ENCODE measurements at regions not wholly inside any gene's neighbourhood (a gene's known extent, or its start where the extent isn't known, plus 50 kb on each side); places are given as distances from the start of the nearest gene placed in this dataset.

DNA sequence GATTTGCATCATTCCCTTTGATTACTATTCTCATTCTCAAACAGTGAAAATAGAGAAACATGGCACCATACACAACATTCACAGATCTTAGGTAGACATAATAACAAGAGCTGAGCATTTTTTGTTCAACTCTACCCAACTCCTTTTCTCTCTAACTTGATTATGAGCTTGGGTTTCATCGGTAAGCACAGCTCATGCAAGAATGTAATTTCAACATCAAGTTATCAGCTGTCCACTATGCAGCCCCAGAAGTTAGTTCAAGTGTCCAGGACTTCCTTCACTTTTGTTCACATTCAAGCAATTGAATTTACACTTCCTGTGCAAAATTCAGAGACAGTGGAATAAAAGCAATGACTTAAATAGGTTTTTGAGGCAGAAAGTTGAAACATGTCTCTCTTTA is 297.7 kb upstream of the SASH1 start:
- no peak overlapping the region for H3K4me2 ChIP-seq (ENCODE audit: low read depth, low read length)
- in situ Hi-C loops (cut with MboI; ENCODE audit: low sequenced_read_pairs): no loop called here
- H2AK5ac ChIP-seq (ENCODE audit: low read depth, low read length): no peak overlapping the region
- H3K79me1 ChIP-seq (ENCODE audit: low read depth in 1 of 2, low read length in 2 of 2): no peaks in the 10 kb centered on the region
- no peak overlapping the region for H3K18ac ChIP-seq (ENCODE audit: low read depth, low read length)
- H2AK9ac ChIP-seq (replicated peaks; ENCODE audit: low read depth, low read length, poor library complexity): no peak overlapping the region
- no TSS peak for BruUV-seq (replicated peaks)
- peak; percentile 5 for DNase-seq
- H4K5ac ChIP-seq (ENCODE audit: low read depth, low read length): no peak overlapping the region
- H3K27ac ChIP-seq (ENCODE audit: insufficient read depth, low read length): no peak overlapping the region
- CTCF ChIA-PET: no interaction called here
- POLR2A ChIA-PET (ENCODE audit: unreplicated experiment): no interaction called here
- no peak overlapping the region for H3K23ac ChIP-seq (ENCODE audit: low read depth, low read length)
- no peak overlapping the region for H3K4me3 ChIP-seq (ENCODE audit: insufficient read depth, low read depth, low read length)
- dilution Hi-C loops (cut with HindIII; ENCODE audit: low sequenced_read_pairs, unreplicated experiment): no loop called here
- no peaks in the 10 kb centered on the region for H3K9me1 ChIP-seq (ENCODE audit: insufficient read depth, low read length)
- H4K91ac ChIP-seq (ENCODE audit: insufficient read depth, low read depth, low read length): no peak overlapping the region; the same call in 1 of the 2 replicates
- WGBS, 2 experiments (ENCODE audit: extremely low coverage in 2 of 2, insufficient read length in 1 of 2): no CpG with 5 or more reads among the region's 1 CpG
- no peaks in the 10 kb centered on the region for H3K9me3 ChIP-seq (ENCODE audit: control insufficient read depth, insufficient read depth, low read length)
- peak overlapping the region; percentile 25; the same call in 1 of the 2 replicates for H3K14ac ChIP-seq (replicated peaks; ENCODE audit: low read depth, low read length)
- H3K27me3 ChIP-seq (ENCODE audit: control insufficient read depth, insufficient read depth, low read length): no peaks in the 10 kb centered on the region
- H2BK5ac ChIP-seq (ENCODE audit: low read depth, low read length, poor library complexity, severe bottlenecking): no peak overlapping the region
- TF ChIP-seq POLR2A (IDR thresholded peaks at IDR 0.05; ENCODE audit: low read depth, low read length) (no peak), CEBPB (IDR thresholded peaks at IDR 0.05; ENCODE audit: low read depth, low read length) (no peak), RAD21 (IDR thresholded peaks at IDR 0.05; ENCODE audit: low read length) (no peak), BHLHE40 (IDR thresholded peaks at IDR 0.05; ENCODE audit: low read depth, low read length) (no peak)
- TF ChIP-seq, protein P1, sequence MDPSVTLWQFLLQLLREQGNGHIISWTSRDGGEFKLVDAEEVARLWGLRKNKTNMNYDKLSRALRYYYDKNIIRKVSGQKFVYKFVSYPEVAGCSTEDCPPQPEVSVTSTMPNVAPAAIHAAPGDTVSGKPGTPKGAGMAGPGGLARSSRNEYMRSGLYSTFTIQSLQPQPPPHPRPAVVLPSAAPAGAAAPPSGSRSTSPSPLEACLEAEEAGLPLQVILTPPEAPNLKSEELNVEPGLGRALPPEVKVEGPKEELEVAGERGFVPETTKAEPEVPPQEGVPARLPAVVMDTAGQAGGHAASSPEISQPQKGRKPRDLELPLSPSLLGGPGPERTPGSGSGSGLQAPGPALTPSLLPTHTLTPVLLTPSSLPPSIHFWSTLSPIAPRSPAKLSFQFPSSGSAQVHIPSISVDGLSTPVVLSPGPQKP (IDR thresholded peaks at IDR 0.05; ENCODE audit: borderline replicate concordance, low read depth, low read length): no peak
- H3K4me1 ChIP-seq (ENCODE audit: control insufficient read depth, insufficient read depth, low read length): peaks cover 5% of the 10 kb centered on the region; the same call in 1 of the 2 replicates
- H3K56ac ChIP-seq (ENCODE audit: extremely low read depth, insufficient read depth, low read length): no peak overlapping the region
- H2BK20ac ChIP-seq (ENCODE audit: low read depth, low read length): no peak overlapping the region
- H2BK120ac ChIP-seq (ENCODE audit: low read depth, low read length): no peak overlapping the region
- H3K4ac ChIP-seq (ENCODE audit: low read depth, low read length): no peak overlapping the region
- no peak overlapping the region for H4K8ac ChIP-seq (ENCODE audit: low read depth in 2 of 2, low read length in 2 of 2)
- H3K36me3 ChIP-seq (ENCODE audit: control insufficient read depth, insufficient read depth, low read length): no peaks in the 10 kb centered on the region
- H3K9ac ChIP-seq (ENCODE audit: low read depth, low read length): no peak overlapping the region
- intact Hi-C loops (cut with micrococcal nuclease): loop anchor here (5.0 kb wide), 1 partner anchor 208 kb away; no protein-coding TSS in a partner anchor
- H2AFZ ChIP-seq (replicated peaks; ENCODE audit: low read length, poor library complexity): no peak overlapping the region
- peak; percentile 44; the same call in 1 of the 2 replicates for ATAC-seq (ENCODE audit: low read depth)
- H4K20me1 ChIP-seq (ENCODE audit: insufficient read depth, low read length): no peaks in the 10 kb centered on the region
- H2BK15ac ChIP-seq (ENCODE audit: low read depth, low read length): no peak overlapping the region

All from IMR-90 (cell line).